H9 (cell line): ENCODE measurements at regions not wholly inside any gene's neighbourhood (a gene's known extent, or its start where the extent isn't known, plus 50 kb on each side); places are given as distances from the start of the nearest gene placed in this dataset.

ENCODE experiments used
- DNase-seq: peaks from one replicate; pipeline ENCODE4 v3.0.0-alpha.2; 2017
- H2AFZ ChIP-seq: one replicate; pipeline ENCODE4 v1.6.1; 2013; ENCODE audit warnings: mild to moderate bottlenecking, low read length, control low read depth, moderate library complexity
- H2AK5ac ChIP-seq: 2 replicates; pipeline ENCODE4 v1.6.1; 2013; ENCODE audit warnings: low read length, control low read depth, mixed read lengths; ENCODE audit not compliant: insufficient read length
- H2BK120ac ChIP-seq: one replicate; pipeline ENCODE4 v1.6.1; 2013; ENCODE audit warnings: low read depth, mild to moderate bottlenecking, low read length, control low read depth, inconsistent platforms; ENCODE audit not compliant: poor library complexity, severe bottlenecking
- H2BK12ac ChIP-seq: 2 replicates; pipeline ENCODE4 v1.6.1; 2013; ENCODE audit warnings: low read length, control low read depth, mixed read lengths, low read depth; ENCODE audit not compliant: insufficient read length
- H2BK15ac ChIP-seq: 2 replicates; pipeline ENCODE4 v1.6.1; 2013; ENCODE audit warnings: low read depth, low read length, control low read depth
- H2BK20ac ChIP-seq: one replicate; pipeline ENCODE4 v1.6.1; 2013; ENCODE audit warnings: low read depth, mild to moderate bottlenecking, low read length, control low read depth, inconsistent platforms; ENCODE audit not compliant: poor library complexity, severe bottlenecking
- H2BK5ac ChIP-seq: 2 replicates; pipeline ENCODE4 v1.6.1; 2013; ENCODE audit warnings: low read length, control low read depth, mixed read lengths; ENCODE audit not compliant: insufficient read length
- H3K14ac ChIP-seq: 2 replicates; pipeline ENCODE4 v1.6.1; 2013; ENCODE audit warnings: low read length, control low read depth; ENCODE audit not compliant: insufficient read depth
- H3K18ac ChIP-seq: 2 replicates; pipeline ENCODE4 v1.6.1; 2013; ENCODE audit warnings: low read depth, mild to moderate bottlenecking, mixed read lengths, low read length, control low read depth; ENCODE audit not compliant: insufficient read length
- H3K23ac ChIP-seq: 2 replicates; pipeline ENCODE4 v1.6.1; 2013; ENCODE audit warnings: low read length, control low read depth, mixed read lengths, low read depth; ENCODE audit not compliant: insufficient read length
- H3K23me2 ChIP-seq: 2 replicates; pipeline ENCODE4 v1.6.1; 2013; ENCODE audit warnings: low read depth, mild to moderate bottlenecking, mixed read lengths, low read length, control low read depth; ENCODE audit not compliant: insufficient read length, poor library complexity, severe bottlenecking
- H3K27ac ChIP-seq: 2 replicates; pipeline ENCODE4 v1.5.1; 2013; ENCODE audit warnings: low read length, control low read depth, mixed read lengths, low read depth; ENCODE audit not compliant: insufficient read length
- H3K27me3 ChIP-seq: 2 replicates; pipeline ENCODE4 v1.6.1; 2013; ENCODE audit warnings: low read length, control low read depth, inconsistent platforms; ENCODE audit not compliant: insufficient read depth
- H3K4ac ChIP-seq: 2 replicates; pipeline ENCODE4 v1.6.1; 2013; ENCODE audit warnings: low read depth, mild to moderate bottlenecking, control low read depth, inconsistent platforms, low read length, moderate library complexity
- H3K4me1 ChIP-seq: 2 replicates; pipeline ENCODE4 v1.6.1; 2013; ENCODE audit warnings: low read length, control low read depth, inconsistent platforms; ENCODE audit not compliant: insufficient read depth
- H3K4me2 ChIP-seq: 2 replicates; pipeline ENCODE4 v1.6.1; 2013; ENCODE audit warnings: low read length, control low read depth, mixed read lengths; ENCODE audit not compliant: insufficient read length, insufficient read depth
- H3K56ac ChIP-seq: 2 replicates; pipeline ENCODE4 v1.6.1; 2013; ENCODE audit warnings: low read depth, mild to moderate bottlenecking, mixed read lengths, low read length, control low read depth; ENCODE audit not compliant: insufficient read length
- H3K79me1 ChIP-seq: 2 replicates; pipeline ENCODE4 v1.6.1; 2013; ENCODE audit warnings: low read depth, mild to moderate bottlenecking, moderate library complexity, low read length, control low read depth, inconsistent platforms; ENCODE audit not compliant: insufficient read depth, poor library complexity, severe bottlenecking
- H3K79me2 ChIP-seq: 2 replicates; pipeline ENCODE4 v1.6.1; 2013; ENCODE audit warnings: low read length, control low read depth, inconsistent platforms; ENCODE audit not compliant: insufficient read depth
- H3K9ac ChIP-seq: 2 replicates; pipeline ENCODE4 v1.6.1; 2013; ENCODE audit warnings: low read length, control low read depth, mixed read lengths; ENCODE audit not compliant: insufficient read length; ENCODE audit errors: extremely low read depth
- H3K9me3 ChIP-seq: one replicate; pipeline ENCODE4 v1.6.1; 2013; ENCODE audit warnings: low read depth, low read length, inconsistent platforms; ENCODE audit not compliant: control insufficient read depth
- H3T11ph ChIP-seq: one replicate; pipeline ENCODE4 v1.6.1; 2013; ENCODE audit warnings: mild to moderate bottlenecking, low read length, control low read depth, inconsistent platforms
- H4K20me1 ChIP-seq: one replicate; pipeline ENCODE4 v1.6.1; 2013; ENCODE audit not compliant: control insufficient read depth, insufficient read length, insufficient read depth
- H4K5ac ChIP-seq: 2 replicates; pipeline ENCODE4 v1.6.1; 2013; ENCODE audit warnings: low read depth, mild to moderate bottlenecking, mixed read lengths, low read length, control low read depth; ENCODE audit not compliant: insufficient read length
- H4K8ac ChIP-seq: replicated peaks from 2 replicates; pipeline ENCODE4 v1.6.1; 2013; ENCODE audit warnings: low read length, control low read depth, mixed read lengths, low read depth; ENCODE audit not compliant: insufficient read length
- H4K91ac ChIP-seq: 2 replicates; pipeline ENCODE4 v1.6.1; 2013; ENCODE audit warnings: low read depth, mild to moderate bottlenecking, moderate library complexity, mixed read lengths, low read length, control low read depth; ENCODE audit not compliant: insufficient read length
- H3K27ac Mint-ChIP-seq, 3 experiments: 2 replicates in 2 of 3; 3 replicates in 1 of 3; pipeline ENCODE4 v1.8.0; 2020 to 2021; ENCODE audit warnings: mixed read lengths in 3 of 3, mild to moderate bottlenecking in 1 of 3, moderate library complexity in 1 of 3
- H3K27me3 Mint-ChIP-seq: 2 replicates; pipeline ENCODE4 v1.8.0; 2021; ENCODE audit warnings: low read depth, mild to moderate bottlenecking, moderate library complexity, mixed read lengths
- H3K36me3 Mint-ChIP-seq, 3 experiments: 2 replicates in 2 of 3; 3 replicates in 1 of 3; pipeline ENCODE4 v1.8.0; 2020 to 2021; ENCODE audit warnings: low read depth in 3 of 3, mixed read lengths in 3 of 3; ENCODE audit not compliant: insufficient read depth in 1 of 3
- H3K4me1 Mint-ChIP-seq, 2 experiments: 2 replicates each; pipeline ENCODE4 v1.8.0; 2020; ENCODE audit warnings: mixed read lengths in 2 of 2
- H3K4me3 Mint-ChIP-seq, 2 experiments: 2 replicates in 1 of 2; 3 replicates in 1 of 2; pipeline ENCODE4 v1.8.0; 2020 to 2021; ENCODE audit warnings: mild to moderate bottlenecking in 2 of 2, mixed read lengths in 2 of 2, moderate library complexity in 1 of 2
- H3K9me3 Mint-ChIP-seq, 2 experiments: 2 replicates in 1 of 2; 3 replicates in 1 of 2; pipeline ENCODE4 v1.8.0; 2020; ENCODE audit warnings: mild to moderate bottlenecking in 2 of 2, mixed read lengths in 2 of 2, moderate library complexity in 1 of 2
- CTCF ChIP-seq: fragments of 200-600 bp; sonication (generic); conservative IDR thresholded peaks from 3 replicates; pipeline ENCODE4 v1.8.0; 2021; ENCODE audit warnings: antibody characterized with exemption, mild to moderate bottlenecking

- no peak overlapping the region for H3K14ac ChIP-seq
- no peak overlapping the region for H4K8ac ChIP-seq
- no peak overlapping the region for H3K9ac ChIP-seq
- no peak overlapping the region for H3K4ac ChIP-seq
- peaks cover 1% of the 10 kb centered on the region; the same call in 1 of the 2 replicates for H3K4me1 ChIP-seq
- H2BK5ac ChIP-seq, result no peak overlapping the region
- H3K56ac ChIP-seq, result no peak overlapping the region
- no peak overlapping the region for H3K18ac ChIP-seq
- no peak overlapping the region for H2AFZ ChIP-seq
- H3K79me2 ChIP-seq, result no peaks in the 10 kb centered on the region
- TF ChIP-seq CTCF, result no peak
- no peaks in the 10 kb centered on the region for H3K27me3 ChIP-seq
- no peak overlapping the region for H2BK20ac ChIP-seq
- no peak overlapping the region for H2AK5ac ChIP-seq
- peaks cover 7 to 19% of the 10 kb centered on the region in 2 experiments for H3K4me1 Mint-ChIP-seq
- no peak overlapping the region for H3K4me3 Mint-ChIP-seq
- H2BK15ac ChIP-seq, result no peak overlapping the region
- H4K91ac ChIP-seq, result no peak overlapping the region
- no peak overlapping the region for H3T11ph ChIP-seq
- no peaks in the 10 kb centered on the region for H3K79me1 ChIP-seq
- no peak overlapping the region for H3K4me2 ChIP-seq
- H3K27ac ChIP-seq, result no peak overlapping the region
- H3K9me3 ChIP-seq, result no peaks in the 10 kb centered on the region
- no peak for DNase-seq
- no peak overlapping the region for H4K5ac ChIP-seq
- H3K27ac Mint-ChIP-seq, result no peak overlapping the region; a peak in 1 of 7 replicates
- H3K23ac ChIP-seq, result no peak overlapping the region
- H3K36me3 Mint-ChIP-seq, result peaks cover 0 to under 1% (median 0%) of the 10 kb centered on the region in 3 experiments; a peak in 1 of 7 replicates
- no peaks in the 10 kb centered on the region for H3K27me3 Mint-ChIP-seq
- no peak overlapping the region for H2BK12ac ChIP-seq
- no peak overlapping the region for H2BK120ac ChIP-seq
- peaks cover 0 to 2% of the 10 kb centered on the region in 2 experiments; a peak in 1 of 5 replicates for H3K9me3 Mint-ChIP-seq
- H4K20me1 ChIP-seq, result no peaks in the 10 kb centered on the region
- H3K23me2 ChIP-seq, result no peaks in the 10 kb centered on the region
These were observed 460.1 kb upstream of the KHDRBS2 start for GRCh38 chr6:62746161-62746560.
